Left lung (tissue), 4 donors: ENCODE measurements at regions not wholly inside any gene's neighbourhood (a gene's known extent, or its start where the extent isn't known, plus 50 kb on each side); places are given as distances from the start of the nearest gene placed in this dataset.
"Not testable (repeated sequence)": the region's sequence is repeated elsewhere in the genome, so short reads cannot be mapped to it uniquely, and the experiment has no call there.

ENCODE experiments used
- ATAC-seq: fragments of 200-7000 bp; cut with Tn5 transposase; one replicate; pipeline ENCODE4 v1.9.1; 2020; ENCODE audit warnings: moderate library complexity
- DNase-seq, 4 donors: peaks; one replicate each; pipeline ENCODE4 v3.0.0-alpha.2; 2013 to 2020
- H3K27ac ChIP-seq, 2 donors: fragments of 200-600 bp; sonication (generic) in 1 of 2; one replicate each; pipeline versions ENCODE4 v1.5.0 to v1.8.0; 2020 to 2021
- H3K27me3 ChIP-seq, 2 donors: fragments of 200-600 bp; sonication (generic) in 1 of 2; one replicate each; pipeline versions ENCODE4 v1.5.0 to v1.8.0; 2020 to 2021
- H3K36me3 ChIP-seq, 2 donors: fragments of 200-600 bp; sonication (generic) in 1 of 2; one replicate each; pipeline versions ENCODE4 v1.5.0 to v1.8.0; 2020 to 2021
- H3K4me1 ChIP-seq, 2 donors: fragments of 200-600 bp; one replicate each; pipeline ENCODE4 v1.8.0; 2021
- H3K4me3 ChIP-seq, 2 donors: fragments of 200-600 bp; sonication (generic) in 1 of 2; one replicate each; pipeline versions ENCODE4 v1.5.0 to v1.8.0; 2020 to 2021; ENCODE audit warnings: mild to moderate bottlenecking in 1 of 2
- H3K9me3 ChIP-seq, 2 donors: fragments of 200-600 bp; sonication (generic) in 1 of 2; one replicate each; pipeline versions ENCODE4 v1.5.0 to v1.8.0; 2020 to 2021
- CTCF ChIP-seq, 2 donors: fragments of 200-600 bp; sonication (generic) in 1 of 2; IDR thresholded peaks; one replicate each; pipeline versions ENCODE4 v1.5.0 to v1.8.0; 2021; ENCODE audit warnings: antibody characterized with exemption in 2 of 2
- intact Hi-C, 2 donors: fragments of 100-400 bp; cut with DNase I; formaldehyde crosslinking; loops; one replicate each; pipeline versions ENCODE4 v1.11.2 to v1.14.2; 2022
- donor health status: DM: no; HTN: yes; CAD: no.
- donor health status: DM: no; HTN: no; CAD: no.

GRCh38 chr22:27252282-27253049, 549.1 kb downstream of the MN1 start:
- TF ChIP-seq CTCF (IDR thresholded peaks at IDR 0.05), result no peak
- no peaks in the 10 kb centered on the region for H3K36me3 ChIP-seq
- ATAC-seq, result peak; percentile 54
- H3K9me3 ChIP-seq, result peaks cover 0 to 20% of the 10 kb centered on the region in 2 donors
- peak in 1 of 4 donors; percentile 49 for DNase-seq
- H3K27ac ChIP-seq, result no peak overlapping the region
- H3K4me1 ChIP-seq, result no peaks in the 10 kb centered on the region
- intact Hi-C loops, result no loop called here
- H3K4me3 ChIP-seq, result no peak overlapping the region
- no peaks in the 10 kb centered on the region for H3K27me3 ChIP-seq

- Histone ChIP-seq H3K27me3 (no peaks in the 10 kb centered on the region), H3K27ac (no peak overlapping the region), H3K9me3 (peaks cover 0 to 20% of the 10 kb centered on the region in 2 donors), H3K4me3 (no peak overlapping the region), H3K4me1 (no peaks in the 10 kb centered on the region), H3K36me3 (no peaks in the 10 kb centered on the region)
- ATAC-seq, result no peak
- intact Hi-C loops, result no loop called here
- TF ChIP-seq CTCF (IDR thresholded peaks at IDR 0.05), result no peak
- DNase-seq, result no peak
Observed at GRCh38 chr22:27253108-27253902, 548.3 kb downstream of the MN1 start.

GRCh38 chr22:27254063-27254462, 547.5 kb downstream of the MN1 start:
- H3K4me1 ChIP-seq, DNase-seq, ATAC-seq: not testable (repeated sequence)

GRCh38 chr22:27255580-27255979, 546.0 kb downstream of the MN1 start:
- no peaks in the 10 kb centered on the region for H3K36me3 ChIP-seq
- no peak overlapping the region for H3K27ac ChIP-seq
- DNase-seq (no peak), ATAC-seq (no peak)
- TF ChIP-seq CTCF (IDR thresholded peaks at IDR 0.05), result no peak
- no peak overlapping the region for H3K4me3 ChIP-seq
- peaks cover 0 to 20% of the 10 kb centered on the region in 2 donors for H3K9me3 ChIP-seq
- no peaks in the 10 kb centered on the region for H3K4me1 ChIP-seq
- peaks cover 0 to 8% of the 10 kb centered on the region in 2 donors for H3K27me3 ChIP-seq
- intact Hi-C loops, result no loop called here

More at GRCh38 chr22:27254063-27254462, 547.5 kb downstream of the MN1 start:
- H3K27ac ChIP-seq, H3K27me3 ChIP-seq, H3K36me3 ChIP-seq, intact Hi-C loops, H3K4me3 ChIP-seq: not testable (repeated sequence)
- H3K9me3 ChIP-seq, result peaks cover 0 to 20% of the 10 kb centered on the region in 2 donors

DNA sequence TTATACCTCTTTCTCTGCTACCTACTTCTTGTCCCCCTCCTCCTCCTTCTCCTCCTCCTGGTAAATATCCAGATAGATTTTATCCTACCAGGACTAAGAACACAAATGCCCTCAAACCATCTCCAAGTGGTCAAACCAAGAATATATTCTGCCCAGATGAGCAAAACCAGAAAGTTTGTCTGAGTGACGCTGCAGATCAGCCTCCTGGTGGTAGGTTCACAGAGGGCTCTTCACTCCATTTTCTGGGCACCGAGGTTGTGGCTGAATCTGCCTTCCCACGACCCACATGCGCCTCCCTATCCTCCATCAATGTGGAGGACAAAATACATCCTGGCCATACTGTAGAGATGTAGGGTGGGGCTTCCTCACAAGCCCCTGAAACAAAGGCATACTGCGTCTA, 543.6 kb downstream of the MN1 start:
- intact Hi-C loops, result no loop called here
- Histone ChIP-seq H3K4me1 (no peaks in the 10 kb centered on the region), H3K27ac (no peak overlapping the region), H3K27me3 (peaks cover 0 to 8% of the 10 kb centered on the region in 2 donors), H3K9me3 (peaks cover 0 to 20% of the 10 kb centered on the region in 2 donors), H3K4me3 (no peak overlapping the region), H3K36me3 (no peaks in the 10 kb centered on the region)
- ATAC-seq (no peak), DNase-seq (no peak)
- TF ChIP-seq CTCF (IDR thresholded peaks at IDR 0.05), result no peak
